ENCODE measurements at regions not wholly inside any gene's neighbourhood (a gene's known extent, or its start where the extent isn't known, plus 50 kb on each side); places are given as distances from the start of the nearest gene placed in this dataset.

- Histone ChIP-seq H3K4me1 (ENCODE audit: control insufficient read depth in 1 of 2, insufficient read depth in 2 of 2, low read depth in 1 of 2, low read length in 1 of 2) (no peaks in the 10 kb centered on the region), H3K4me2 (no peak overlapping the region), H2AFZ (ENCODE audit: low read depth) (no peak overlapping the region), H3F3A (replicated peaks; ENCODE audit: insufficient read depth) (no peaks in the 10 kb centered on the region), H3K9ac (no peak overlapping the region), H3K9me2 (no peaks in the 10 kb centered on the region), H3K9me3 (no peaks in the 10 kb centered on the region), H3K79me2 (ENCODE audit: insufficient read depth) (no peaks in the 10 kb centered on the region), H3K27me3 (ENCODE audit: insufficient read depth) (no peaks in the 10 kb centered on the region), H3K4me3 (ENCODE audit: low read depth in 2 of 2, low read length in 1 of 2) (no peak overlapping the region), H3K27ac (ENCODE audit: low read depth in 2 of 2, low read length in 1 of 2) (no peak overlapping the region), H4K20me1 (ENCODE audit: insufficient read depth) (no peaks in the 10 kb centered on the region), H3K36me3 (replicated peaks in 1 of 2; ENCODE audit: control insufficient read depth in 1 of 2, insufficient read depth in 2 of 2, low read length in 1 of 2) (no peaks in the 10 kb centered on the region)
- no peak for DNase-seq
- POLR2A ChIA-PET: no interaction called here
- WGBS (ENCODE audit: low lambda C conversion rate): 2% methylated on average over 5 of the region's 5 CpGs
- TF ChIP-seq GABPA (IDR thresholded peaks at IDR 0.05; ENCODE audit: low read depth): no peak
- TF ChIP-seq POLR2AphosphoS5 (IDR thresholded peaks at IDR 0.05; ENCODE audit: low read depth, low read length): no peak
- TF ChIP-seq USF2 (IDR thresholded peaks at IDR 0.05; ENCODE audit: borderline replicate concordance, low read depth, low read length): no peak
- TF ChIP-seq MXI1 (IDR thresholded peaks at IDR 0.05; ENCODE audit: low read depth, low read length): no peak
- no peak for TF ChIP-seq ZBTB33 (IDR thresholded peaks at IDR 0.05; ENCODE audit: borderline replicate concordance, low read depth)
- TF ChIP-seq CTCF (IDR thresholded peaks at IDR 0.05): no peak
- no peak for TF ChIP-seq FOSL2 (IDR thresholded peaks at IDR 0.05; ENCODE audit: borderline replicate concordance, low read depth)
- no peak for TF ChIP-seq USF1 (IDR thresholded peaks at IDR 0.05; ENCODE audit: borderline replicate concordance, low read depth)
- no peak for TF ChIP-seq MEF2A (IDR thresholded peaks at IDR 0.05; ENCODE audit: borderline replicate concordance, low read depth)
- TF ChIP-seq FOXJ3 (CRISPR knock-in tag; IDR thresholded peaks at IDR 0.05): no peak
- TF ChIP-seq RCOR1 (IDR thresholded peaks at IDR 0.05; ENCODE audit: low read length): no peak
- TF ChIP-seq ELF1 (IDR thresholded peaks at IDR 0.05): no peak
- TF ChIP-seq EZH2phosphoT487 (IDR thresholded peaks at IDR 0.05; ENCODE audit: borderline replicate concordance, low read depth): no peak
- TF ChIP-seq RAD21 (IDR thresholded peaks at IDR 0.05; ENCODE audit: low read length): no peak
- no peak for TF ChIP-seq TCF12 (IDR thresholded peaks at IDR 0.05)
- no peak for TF ChIP-seq TAF1 (IDR thresholded peaks at IDR 0.05; ENCODE audit: borderline replicate concordance, low read depth, low read length)
- CTCF ChIA-PET: no interaction called here
These were observed 412.4 kb upstream of the ERCC4 start for GRCh38 chr16:13507530-13507929.

Measured in SK-N-SH (cell line).